OCI-LY7 (cell line): ENCODE measurements at regions not wholly inside any gene's neighbourhood (a gene's known extent, or its start where the extent isn't known, plus 50 kb on each side); places are given as distances from the start of the nearest gene placed in this dataset.

Experiments
- BruUV-seq: library from RNA; stranded (reverse); fragments of 400-500 nt; replicated peaks from 2 replicates; lab custom pipeline; 2021; lab: Mats Ljungman, UMichigan
- CTCF ChIA-PET: fragments of 300-600 bp; sonication (Branson Sonifier 250); formaldehyde crosslinking; loops from one replicate; lab custom pipeline; 2022; ENCODE audit warnings: antibody characterized with exemption; ENCODE audit not compliant: unreplicated experiment; lab: Charles Lee
- POLR2A ChIA-PET: fragments of 300-600 bp; sonication (Branson Sonifier 250); formaldehyde crosslinking; loops from one replicate; lab custom pipeline; 2022; ENCODE audit warnings: antibody characterized with exemption; lab: Charles Lee
- DNase-seq: peaks from one replicate; pipeline ENCODE4 v3.0.0-alpha.2; 2015; ENCODE audit warnings: low spot score
- H2AFZ ChIP-seq: fragments of 200-600 bp; sonication (generic), shearing (Covaris generic); 2 replicates; pipeline ENCODE4 v1.6.1; 2014; ENCODE audit warnings: mild to moderate bottlenecking, antibody characterized with exemption, low read length, moderate library complexity
- H3K27ac ChIP-seq: fragments of 200-600 bp; sonication (generic); 2 replicates; pipeline ENCODE4 v1.5.1; 2014; ENCODE audit warnings: mixed run types, low read depth, mild to moderate bottlenecking, moderate library complexity, low read length, inconsistent platforms; ENCODE audit not compliant: poor library complexity, severe bottlenecking
- H3K36me3 ChIP-seq: fragments of 200-600 bp; sonication (generic); 2 replicates; pipeline ENCODE4 v1.6.1; 2014; ENCODE audit warnings: mild to moderate bottlenecking, antibody characterized with exemption, low read length, moderate library complexity, mixed read lengths; ENCODE audit not compliant: insufficient read depth
- H3K4me1 ChIP-seq: fragments of 200-600 bp; sonication (generic); 2 replicates; pipeline ENCODE4 v1.5.1; 2014; ENCODE audit warnings: mild to moderate bottlenecking, low read length; ENCODE audit not compliant: insufficient read depth, poor library complexity, severe bottlenecking
- H3K4me2 ChIP-seq: fragments of 200-600 bp; sonication (generic); 2 replicates; pipeline ENCODE4 v1.6.1; 2014; ENCODE audit warnings: mild to moderate bottlenecking, low read length
- H3K4me3 ChIP-seq: fragments of 200-600 bp; sonication (generic); 2 replicates; pipeline ENCODE4 v1.5.1; 2014; ENCODE audit warnings: mild to moderate bottlenecking, low read depth, low read length; ENCODE audit not compliant: poor library complexity, severe bottlenecking
- H3K79me2 ChIP-seq: fragments of 200-600 bp; sonication (generic); 2 replicates; pipeline ENCODE4 v1.6.1; 2016; ENCODE audit warnings: low read depth, mild to moderate bottlenecking, low read length, moderate library complexity, mixed read lengths; ENCODE audit not compliant: insufficient read depth
- H3K9me2 ChIP-seq: fragments of 200-600 bp; sonication (generic); 2 replicates; pipeline ENCODE4 v1.6.1; 2016; ENCODE audit warnings: mild to moderate bottlenecking, low read length, mixed read lengths; ENCODE audit not compliant: insufficient read depth
- H3K9me3 ChIP-seq: fragments of 200-600 bp; sonication (generic); 2 replicates; pipeline ENCODE4 v1.6.1; 2014; ENCODE audit warnings: mild to moderate bottlenecking, mixed run types, low read length, mixed read lengths
- H4K20me1 ChIP-seq: fragments of 200-600 bp; sonication (generic); 2 replicates; pipeline ENCODE4 v1.6.1; 2014; ENCODE audit warnings: mild to moderate bottlenecking, antibody characterized with exemption, low read length, moderate library complexity, mixed read lengths; ENCODE audit not compliant: insufficient read depth
- EZH2phosphoT487 ChIP-seq: fragments of 200-600 bp; sonication (generic); IDR thresholded peaks from 2 replicates; pipeline ENCODE4 v1.6.1; 2018; ENCODE audit warnings: low read depth, borderline replicate concordance, mild to moderate bottlenecking, mixed run types, antibody characterized with exemption, low read length, moderate library complexity, mixed read lengths
- intact Hi-C: fragments of 100-400 bp; cut with micrococcal nuclease; formaldehyde crosslinking; loops from one replicate; pipeline ENCODE4 v1.10.0; 2022; ENCODE audit not compliant: unreplicated experiment
- TF ChIP-seq, protein P1 (sequence below): fragments of 200-600 bp; sonication (generic); conservative IDR thresholded peaks from 2 replicates; pipeline ENCODE4 v1.5.1; 2014; ENCODE audit warnings: mild to moderate bottlenecking, antibody characterized with exemption, low read length, moderate library complexity, mixed read lengths

GRCh38 chr12:90008277-90008676 lies 299.6 kb upstream of the ATP2B1 start:
- Histone ChIP-seq H3K4me1 (peaks cover 12% of the 10 kb centered on the region), H4K20me1 (no peaks in the 10 kb centered on the region), H3K9me2 (no peaks in the 10 kb centered on the region), H3K4me3 (no peak overlapping the region), H3K4me2 (no peak overlapping the region), H3K36me3 (no peaks in the 10 kb centered on the region), H2AFZ (no peak overlapping the region), H3K9me3 (no peaks in the 10 kb centered on the region; the same call in 1 of the 2 replicates), H3K79me2 (no peaks in the 10 kb centered on the region), H3K27ac (no peak overlapping the region)
- POLR2A ChIA-PET = interaction anchor here (0.7 to 1.1 kb wide), 6 partner anchors 7 to 195 kb away, joined by 3 to 4 read pairs (median 3); no protein-coding TSS in a partner anchor
- CTCF ChIA-PET = no interaction called here
- intact Hi-C loops = no loop called here
- no peak for DNase-seq
- TF ChIP-seq EZH2phosphoT487 = no peak
- TF ChIP-seq, protein P1, sequence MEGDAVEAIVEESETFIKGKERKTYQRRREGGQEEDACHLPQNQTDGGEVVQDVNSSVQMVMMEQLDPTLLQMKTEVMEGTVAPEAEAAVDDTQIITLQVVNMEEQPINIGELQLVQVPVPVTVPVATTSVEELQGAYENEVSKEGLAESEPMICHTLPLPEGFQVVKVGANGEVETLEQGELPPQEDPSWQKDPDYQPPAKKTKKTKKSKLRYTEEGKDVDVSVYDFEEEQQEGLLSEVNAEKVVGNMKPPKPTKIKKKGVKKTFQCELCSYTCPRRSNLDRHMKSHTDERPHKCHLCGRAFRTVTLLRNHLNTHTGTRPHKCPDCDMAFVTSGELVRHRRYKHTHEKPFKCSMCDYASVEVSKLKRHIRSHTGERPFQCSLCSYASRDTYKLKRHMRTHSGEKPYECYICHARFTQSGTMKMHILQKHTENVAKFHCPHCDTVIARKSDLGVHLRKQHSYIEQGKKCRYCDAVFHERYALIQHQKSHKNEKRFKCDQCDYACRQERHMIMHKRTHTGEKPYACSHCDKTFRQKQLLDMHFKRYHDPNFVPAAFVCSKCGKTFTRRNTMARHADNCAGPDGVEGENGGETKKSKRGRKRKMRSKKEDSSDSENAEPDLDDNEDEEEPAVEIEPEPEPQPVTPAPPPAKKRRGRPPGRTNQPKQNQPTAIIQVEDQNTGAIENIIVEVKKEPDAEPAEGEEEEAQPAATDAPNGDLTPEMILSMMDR = no peak
- BruUV-seq = no TSS peak

- Histone ChIP-seq H3K4me3 (peak overlapping the region; percentile 22), H3K4me1 (peaks cover 17% of the 10 kb centered on the region), H3K9me3 (no peaks in the 10 kb centered on the region; the same call in 1 of the 2 replicates), H2AFZ (peak overlapping the region; percentile 67; the same call in 1 of the 2 replicates), H3K79me2 (no peaks in the 10 kb centered on the region), H3K9me2 (no peaks in the 10 kb centered on the region), H3K27ac (no peak overlapping the region), H3K4me2 (peak overlapping the region; percentile 46), H3K36me3 (no peaks in the 10 kb centered on the region), H4K20me1 (no peaks in the 10 kb centered on the region)
- ChIA-PET CTCF (no interaction called here), POLR2A (interaction anchor here (0.9 to 1.5 kb wide), 7 partner anchors 8 to 90 kb away, joined by 3 to 5 read pairs (median 3); no protein-coding TSS in a partner anchor)
- peak; percentile 45 for DNase-seq
- no TSS peak for BruUV-seq
- intact Hi-C loops = no loop called here
- no peak for TF ChIP-seq EZH2phosphoT487
- TF ChIP-seq, protein P1 = no peak
These were observed 295.9 kb upstream of the ATP2B1 start for GRCh38 chr12:90004319-90005074.

DNA sequence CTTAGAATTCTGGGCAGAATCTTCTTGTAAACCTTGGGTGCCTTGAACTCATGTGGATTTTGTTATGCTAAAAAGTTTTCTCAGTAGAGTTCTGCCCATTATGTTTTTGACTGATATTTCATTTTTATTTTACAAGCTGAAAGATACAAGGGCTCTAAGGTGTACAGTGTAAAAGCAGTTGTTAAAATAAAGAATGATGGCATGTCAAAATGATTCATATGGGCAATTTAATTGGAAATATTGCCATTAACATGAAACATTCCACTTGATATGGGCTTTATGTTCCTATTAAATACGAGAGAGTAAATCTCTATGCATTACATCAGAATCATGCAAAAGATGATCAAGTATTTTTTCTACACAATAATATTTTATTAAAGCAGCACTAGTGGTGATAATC lies 295.1 kb upstream of the ATP2B1 start:
- Histone ChIP-seq H3K4me1 (peaks cover 19% of the 10 kb centered on the region), H3K36me3 (no peaks in the 10 kb centered on the region), H3K27ac (no peak overlapping the region), H2AFZ (peak overlapping the region; percentile 67; the same call in 1 of the 2 replicates), H4K20me1 (no peaks in the 10 kb centered on the region), H3K9me2 (no peaks in the 10 kb centered on the region), H3K9me3 (no peaks in the 10 kb centered on the region; the same call in 1 of the 2 replicates), H3K4me3 (no peak overlapping the region), H3K4me2 (peak overlapping the region; percentile 46), H3K79me2 (no peaks in the 10 kb centered on the region)
- intact Hi-C loops = no loop called here
- no peak for DNase-seq
- BruUV-seq = no TSS peak
- POLR2A ChIA-PET = interaction anchor here (0.7 to 1.5 kb wide), 5 partner anchors 10 to 91 kb away, joined by 3 to 4 read pairs (median 3); no protein-coding TSS in a partner anchor
- CTCF ChIA-PET = no interaction called here
- TF ChIP-seq EZH2phosphoT487 = no peak
- TF ChIP-seq, protein P1 = no peak
